GM18519 (cell line): ENCODE measurements at regions not wholly inside any gene's neighbourhood (a gene's known extent, or its start where the extent isn't known, plus 50 kb on each side); places are given as distances from the start of the nearest gene placed in this dataset.
"Not testable (repeated sequence)": the region's sequence is repeated elsewhere in the genome, so short reads cannot be mapped to it uniquely, and the experiment has no call there.

Experiments used
- ATAC-seq: cut with Tn5 transposase; IDR thresholded peaks from one replicate; pipeline ENCODE4 v1.9.1; 2021; ENCODE audit warnings: mild to moderate bottlenecking, moderate library complexity; ENCODE audit not compliant: unreplicated experiment, low FRiP score

- not testable (repeated sequence) for ATAC-seq
Measured at GRCh38 chr16:29250923-29251434, 155.5 kb downstream of the NPIPB11 start.

- ATAC-seq, result not testable (repeated sequence)
Measured at GRCh38 chr16:29250469-29250868, 156.0 kb downstream of the NPIPB11 start.

- not testable (repeated sequence) for ATAC-seq
Measured at GRCh38 chr16:29248940-29249318, 157.6 kb downstream of the NPIPB11 start.

- ATAC-seq, result not testable (repeated sequence)
Measured at GRCh38 chr16:29248306-29248939, 158.1 kb downstream of the NPIPB11 start.

- not testable (repeated sequence) for ATAC-seq
Measured at GRCh38 chr16:29246091-29246490, 160.4 kb downstream of the NPIPB11 start.

GRCh38 chr16:29237971-29238370 is 168.5 kb downstream of the NPIPB11 start:
- ATAC-seq, result no peak

GRCh38 chr16:29237495-29237894 is 169.0 kb downstream of the NPIPB11 start:
- not testable (repeated sequence) for ATAC-seq

GRCh38 chr16:29237023-29237422 is 169.5 kb downstream of the NPIPB11 start:
- not testable (repeated sequence) for ATAC-seq

- ATAC-seq, result not testable (repeated sequence)
Measured at GRCh38 chr16:29235836-29236370, 170.6 kb downstream of the NPIPB11 start.

- ATAC-seq, result not testable (repeated sequence)
Measured at GRCh38 chr16:29234536-29235275, 171.8 kb downstream of the NPIPB11 start.

GRCh38 chr16:29233705-29234404 is 172.7 kb downstream of the NPIPB11 start:
- not testable (repeated sequence) for ATAC-seq

- ATAC-seq, result no peak
Measured at GRCh38 chr16:29232811-29233704, 173.5 kb downstream of the NPIPB11 start.

GRCh38 chr16:29232160-29232705 is 174.3 kb downstream of the NPIPB11 start:
- ATAC-seq, result not testable (repeated sequence)

GRCh38 chr16:29231244-29231643 is 175.3 kb downstream of the NPIPB11 start:
- ATAC-seq, result no peak

- ATAC-seq, result no peak
Measured at GRCh38 chr16:29230671-29231096, 175.8 kb downstream of the NPIPB11 start.

- not testable (repeated sequence) for ATAC-seq
Measured at GRCh38 chr16:29230006-29230668, 176.4 kb downstream of the NPIPB11 start.

GRCh38 chr16:29229616-29230005 is 176.9 kb downstream of the NPIPB11 start:
- not testable (repeated sequence) for ATAC-seq

- not testable (repeated sequence) for ATAC-seq
Measured at GRCh38 chr16:29228664-29229611, 177.6 kb downstream of the NPIPB11 start.
